RWPE1 (cell line): ENCODE measurements at regions not wholly inside any gene's neighbourhood (a gene's known extent, or its start where the extent isn't known, plus 50 kb on each side); places are given as distances from the start of the nearest gene placed in this dataset.

ENCODE experiments used
- CTCF ChIA-PET: fragments of 350-600 bp; sonication (Branson Sonifier 250); formaldehyde crosslinking; extraction: SDS; loops from one replicate; lab custom pipeline; 2021; lab: Yijun Ruan, JAX
- POLR2A ChIA-PET: fragments of 400-600 bp; formaldehyde crosslinking; extraction: SDS; loops from one replicate; lab custom pipeline; 2020; ENCODE audit warnings: antibody characterized with exemption; ENCODE audit not compliant: low non-redundant PET; lab: Yijun Ruan, JAX
- DNase-seq: peaks from one replicate; pipeline ENCODE4 v3.0.0; 2012; ENCODE audit warnings: low spot score
- H3K27ac ChIP-seq: fragments of 450-650 bp; 2 replicates; pipeline ENCODE4 v1.5.1; 2017
- CTCF ChIP-seq: fragments of 450-650 bp; conservative IDR thresholded peaks from 2 replicates; pipeline ENCODE4 v1.5.1; 2017; ENCODE audit warnings: low read depth, mild to moderate bottlenecking

GRCh38 chr20:22214296-22214695 is 370.1 kb downstream of the FOXA2 start:
- no peak for TF ChIP-seq CTCF
- H3K27ac ChIP-seq: no peak overlapping the region
- CTCF ChIA-PET: no interaction called here
- no peak for DNase-seq
- POLR2A ChIA-PET: no interaction called here

GRCh38 chr20:22213271-22213670 is 371.1 kb downstream of the FOXA2 start:
- DNase-seq: no peak
- ChIA-PET POLR2A (no interaction called here), CTCF (interaction anchor here (0.7 kb wide), 1 partner anchor 373 kb away, joined by 3 read pairs; no protein-coding TSS in a partner anchor)
- no peak for TF ChIP-seq CTCF
- H3K27ac ChIP-seq: no peak overlapping the region

GRCh38 chr20:22207280-22207679 is 377.1 kb downstream of the FOXA2 start:
- CTCF ChIA-PET: no interaction called here
- DNase-seq: no peak
- no peak for TF ChIP-seq CTCF
- POLR2A ChIA-PET: no interaction called here
- no peak overlapping the region for H3K27ac ChIP-seq

- H3K27ac ChIP-seq: no peak overlapping the region
- ChIA-PET CTCF (no interaction called here), POLR2A (no interaction called here)
- DNase-seq: no peak
- no peak for TF ChIP-seq CTCF
Measured at GRCh38 chr20:22204801-22205200, 379.6 kb downstream of the FOXA2 start.

- no peak for TF ChIP-seq CTCF
- no peak for DNase-seq
- ChIA-PET CTCF (no interaction called here), POLR2A (no interaction called here)
- H3K27ac ChIP-seq: no peak overlapping the region
Measured at GRCh38 chr20:22182148-22182547, 402.2 kb downstream of the FOXA2 start.

GRCh38 chr20:22180244-22180643 is 404.1 kb downstream of the FOXA2 start:
- no peak; the same call in 1 of the 2 replicates for TF ChIP-seq CTCF
- peak; percentile 11 for DNase-seq
- ChIA-PET CTCF (interaction anchor here (0.6 kb wide), 1 partner anchor 53 kb away, joined by 4 read pairs; no protein-coding TSS in a partner anchor), POLR2A (no interaction called here)
- H3K27ac ChIP-seq: no peak overlapping the region
